ENCODE measurements at regions not wholly inside any gene's neighbourhood (a gene's known extent, or its start where the extent isn't known, plus 50 kb on each side); places are given as distances from the start of the nearest gene placed in this dataset.

- H3K27ac Mint-ChIP-seq = no peak overlapping the region
- H3K4me3 Mint-ChIP-seq = no peak overlapping the region
- H3K27me3 Mint-ChIP-seq = no peaks in the 10 kb centered on the region
- no peaks in the 10 kb centered on the region for H3K36me3 Mint-ChIP-seq (ENCODE audit: low read depth)
- peaks cover 21% of the 10 kb centered on the region for H3K4me1 Mint-ChIP-seq
- H3K9me3 Mint-ChIP-seq = no peaks in the 10 kb centered on the region
- intact Hi-C loops (cut with micrococcal nuclease) = no loop called here
- no peak for TF ChIP-seq CTCF (IDR thresholded peaks at IDR 0.05)
- DNase-seq = no peak
- POLR2A ChIA-PET = no interaction called here
- no peak for ATAC-seq (ENCODE audit: low read depth)
- CTCF ChIA-PET = interaction anchor here (0.9 to 1.4 kb wide), 2 partner anchors 16 to 719 kb away, joined by 3 read pairs; no protein-coding TSS in a partner anchor
Measured at GRCh38 chr6:14671261-14671681, 553.7 kb downstream of the CD83 start.

GRCh38 chr6:14671937-14672336 is 554.4 kb downstream of the CD83 start:
- Mint-ChIP-seq H3K27me3 (no peaks in the 10 kb centered on the region), H3K27ac (no peak overlapping the region), H3K36me3 (ENCODE audit: low read depth) (no peaks in the 10 kb centered on the region), H3K9me3 (no peaks in the 10 kb centered on the region), H3K4me1 (peaks cover 17% of the 10 kb centered on the region), H3K4me3 (no peak overlapping the region)
- TF ChIP-seq CTCF (IDR thresholded peaks at IDR 0.05) = no peak
- ChIA-PET CTCF (interaction anchor here (1.1 to 1.4 kb wide), 2 partner anchors 16 to 460 kb away, joined by 3 read pairs; no protein-coding TSS in a partner anchor), POLR2A (no interaction called here)
- intact Hi-C loops (cut with micrococcal nuclease) = no loop called here
- ATAC-seq (ENCODE audit: low read depth) = no peak
- DNase-seq = no peak

GRCh38 chr6:14673201-14673600 is 555.6 kb downstream of the CD83 start:
- no peak for TF ChIP-seq CTCF (IDR thresholded peaks at IDR 0.05)
- DNase-seq = no peak

GRCh38 chr6:14674458-14674857 is 556.9 kb downstream of the CD83 start:
- intact Hi-C loops (cut with micrococcal nuclease) = no loop called here
- POLR2A ChIA-PET = no interaction called here
- H3K4me1 Mint-ChIP-seq = peaks cover 19% of the 10 kb centered on the region

More at GRCh38 chr6:14673201-14673600, 555.6 kb downstream of the CD83 start:
- no peak for ATAC-seq (ENCODE audit: low read depth)
- Mint-ChIP-seq H3K4me1 (peaks cover 19% of the 10 kb centered on the region), H3K4me3 (no peak overlapping the region), H3K9me3 (no peaks in the 10 kb centered on the region), H3K27ac (no peak overlapping the region), H3K27me3 (no peaks in the 10 kb centered on the region), H3K36me3 (ENCODE audit: low read depth) (no peaks in the 10 kb centered on the region)
- POLR2A ChIA-PET = no interaction called here
- CTCF ChIA-PET = interaction anchor here (0.6 kb wide), 1 partner anchor 731 kb away, joined by 3 read pairs; no protein-coding TSS in a partner anchor
- intact Hi-C loops (cut with micrococcal nuclease) = no loop called here

More at GRCh38 chr6:14674458-14674857, 556.9 kb downstream of the CD83 start:
- ATAC-seq (ENCODE audit: low read depth) = no peak
- Mint-ChIP-seq H3K4me3 (no peak overlapping the region), H3K27me3 (no peaks in the 10 kb centered on the region), H3K36me3 (ENCODE audit: low read depth) (no peaks in the 10 kb centered on the region), H3K9me3 (no peaks in the 10 kb centered on the region), H3K27ac (no peak overlapping the region)
- CTCF ChIA-PET = no interaction called here
- DNase-seq = no peak
- TF ChIP-seq CTCF (IDR thresholded peaks at IDR 0.05) = no peak

All from activated B cell treated with CpG ODN at 0.5 μM for 24 hours (primary cell).